COLO829 (cell line): ENCODE measurements at regions not wholly inside any gene's neighbourhood (a gene's known extent, or its start where the extent isn't known, plus 50 kb on each side); places are given as distances from the start of the nearest gene placed in this dataset.

ENCODE experiments used
- DNase-seq: peaks from one replicate; pipeline ENCODE4 v3.0.0; 2012; ENCODE audit warnings: low spot score

DNA sequence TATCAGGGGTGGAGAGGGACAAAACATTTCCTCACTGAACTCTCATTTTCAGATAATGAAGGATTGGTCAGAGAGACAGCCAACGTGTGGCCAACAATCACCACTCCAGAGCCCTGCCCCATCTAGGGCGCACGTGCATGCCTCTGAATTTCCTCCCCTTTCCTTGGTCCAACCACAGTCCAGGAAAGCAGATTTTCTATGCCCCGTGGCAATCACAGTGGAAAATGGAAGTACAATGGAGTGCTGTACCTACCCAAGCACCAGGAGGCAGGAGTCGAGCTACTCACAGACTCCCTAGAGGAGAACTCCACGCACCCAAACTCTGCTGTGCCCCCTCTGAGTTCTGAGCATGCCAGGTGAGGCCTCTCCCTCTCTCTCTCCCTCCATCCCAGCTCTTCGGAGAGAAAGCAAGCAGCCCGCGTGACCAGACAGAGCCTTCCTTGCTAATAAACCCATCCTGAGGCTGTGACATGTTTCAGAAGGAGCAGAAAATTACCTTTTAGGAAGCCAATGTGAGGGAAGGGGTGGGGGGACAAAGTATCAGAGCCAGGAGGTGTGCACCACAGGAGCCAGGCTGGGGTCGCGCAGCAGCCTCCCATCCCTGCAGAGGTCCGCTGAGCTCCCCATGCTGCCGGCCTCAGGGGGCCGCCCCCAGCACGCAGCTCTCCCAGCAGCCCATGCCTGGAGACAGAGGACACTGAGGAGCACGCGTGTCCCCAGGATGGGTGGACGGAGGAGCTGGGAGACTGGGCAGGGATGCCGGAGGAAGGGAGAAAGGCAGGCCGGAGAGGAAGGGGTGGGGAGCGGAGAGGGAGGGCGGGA is 73.4 kb downstream of the PITPNM2 start:
- no peak for DNase-seq

DNA sequence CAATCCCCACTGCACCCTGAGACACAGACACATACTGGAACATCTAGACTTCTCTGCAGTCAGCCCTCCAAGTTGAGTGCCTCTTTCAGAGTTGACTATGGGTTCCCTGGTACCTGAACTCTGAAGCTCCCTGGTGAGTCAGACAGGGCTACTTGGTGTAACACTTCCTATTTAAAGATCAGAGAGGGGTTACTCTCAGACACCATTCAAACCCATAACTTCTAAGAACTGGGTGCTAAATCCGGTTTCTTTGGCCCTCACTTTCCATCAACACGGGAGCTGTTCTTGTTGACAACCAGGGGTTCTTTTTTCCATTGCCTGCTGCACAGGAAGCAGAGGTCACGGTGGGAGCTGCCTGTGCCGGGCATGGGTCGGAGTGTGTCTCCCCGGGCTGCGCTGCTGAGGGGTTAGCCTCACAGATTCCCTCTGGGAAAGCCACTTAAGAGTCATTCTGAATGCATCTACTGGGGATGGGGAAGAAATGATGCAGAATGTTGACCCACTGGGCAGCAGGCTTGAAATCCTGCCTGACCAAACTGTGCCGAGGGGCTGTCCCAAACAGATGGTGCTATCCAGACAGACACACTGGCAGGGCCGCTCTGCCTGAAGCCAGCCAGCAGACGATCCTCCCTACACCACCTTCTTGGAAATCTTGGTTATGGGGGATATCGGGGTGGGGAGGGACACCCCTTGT is 74.1 kb downstream of the PITPNM2 start:
- DNase-seq: no peak

DNA sequence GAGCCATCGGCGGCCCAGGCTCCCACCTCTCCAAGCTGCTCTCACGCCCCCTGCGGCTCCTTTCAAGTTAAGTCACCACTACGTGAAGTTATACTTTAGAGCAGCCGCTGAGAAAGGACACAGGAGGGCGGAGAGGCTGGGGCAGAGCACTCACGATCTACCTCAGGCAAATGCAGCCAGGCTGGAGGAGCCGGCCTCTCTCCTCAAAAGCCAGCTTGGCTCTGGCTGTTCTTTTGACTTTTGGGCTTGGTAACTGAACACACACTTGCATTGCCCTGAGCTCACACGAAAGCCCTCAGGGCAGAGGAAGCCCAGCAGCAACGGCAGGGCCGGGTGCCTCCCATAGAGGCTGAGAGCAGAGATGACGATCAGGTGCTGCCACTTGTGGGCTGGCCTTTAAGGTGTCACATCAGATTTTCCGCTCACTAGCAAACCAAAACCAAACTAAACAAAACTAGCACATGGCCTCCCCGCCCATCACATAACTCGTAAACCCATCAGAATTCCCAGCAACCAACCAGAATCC is 75.2 kb downstream of the PITPNM2 start:
- DNase-seq: no peak

DNA sequence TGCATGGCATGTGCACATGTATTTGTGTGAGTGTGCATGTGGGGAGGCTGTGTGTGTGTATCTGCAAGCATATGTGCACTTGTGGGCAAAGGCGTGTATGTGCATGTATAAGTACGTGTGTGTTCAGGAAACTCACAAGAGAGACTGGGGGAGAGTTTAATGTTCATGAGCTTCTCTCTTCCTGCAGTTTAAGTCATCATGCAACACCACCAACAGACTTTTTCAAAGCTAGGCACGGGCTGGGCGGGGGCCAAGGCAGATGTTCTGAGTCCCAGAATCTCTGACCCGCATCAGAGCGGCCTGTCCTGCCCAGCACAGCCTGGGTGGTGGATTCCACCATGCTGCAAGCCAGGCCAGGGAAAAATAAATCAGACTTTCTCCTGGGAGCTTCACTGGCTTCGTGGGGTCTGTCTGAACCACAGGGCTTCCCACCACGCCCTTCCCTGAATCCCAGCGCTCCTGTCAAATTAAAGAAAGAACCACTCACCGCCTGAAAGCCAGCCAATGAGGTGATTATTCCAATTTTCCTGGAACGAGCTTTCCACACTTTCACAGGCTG is 75.7 kb downstream of the PITPNM2 start:
- DNase-seq: no peak

DNA sequence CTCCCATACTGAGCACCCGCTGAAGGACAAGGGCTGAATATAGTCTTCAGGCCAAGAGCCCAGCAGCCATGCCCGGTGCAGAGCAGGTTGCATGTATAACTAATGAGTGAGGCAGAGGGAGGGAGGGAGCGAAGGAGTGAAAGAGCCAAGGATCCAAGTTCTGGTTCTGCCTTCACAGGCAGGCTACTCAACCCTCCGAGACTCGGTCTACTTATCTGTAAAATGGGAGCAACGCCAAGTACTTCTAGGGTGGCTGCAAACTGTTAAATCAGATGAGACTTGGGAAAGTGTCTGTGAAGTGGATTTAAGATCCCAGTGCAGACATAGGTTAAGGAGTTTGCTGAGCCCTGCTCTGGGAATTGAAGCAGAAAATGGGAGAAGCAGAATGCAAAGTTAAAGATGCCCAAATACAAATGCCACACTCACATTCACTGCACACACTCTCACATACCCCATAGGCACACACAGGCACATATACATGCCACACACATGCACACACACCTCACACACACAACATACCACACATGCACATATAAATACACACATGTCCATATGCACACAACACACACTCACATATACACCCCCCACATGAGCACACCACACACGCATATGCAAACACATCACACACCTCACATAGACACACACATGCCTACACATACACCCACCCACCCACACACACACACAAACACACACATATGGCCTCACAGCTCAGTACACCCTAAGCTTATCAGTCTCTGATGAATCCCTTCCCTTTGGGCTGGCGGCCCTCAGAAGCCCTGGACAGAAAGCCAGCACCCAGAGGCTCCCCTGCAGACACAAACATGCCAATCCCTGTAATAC is 76.7 kb downstream of the PITPNM2 start:
- DNase-seq: no peak

DNA sequence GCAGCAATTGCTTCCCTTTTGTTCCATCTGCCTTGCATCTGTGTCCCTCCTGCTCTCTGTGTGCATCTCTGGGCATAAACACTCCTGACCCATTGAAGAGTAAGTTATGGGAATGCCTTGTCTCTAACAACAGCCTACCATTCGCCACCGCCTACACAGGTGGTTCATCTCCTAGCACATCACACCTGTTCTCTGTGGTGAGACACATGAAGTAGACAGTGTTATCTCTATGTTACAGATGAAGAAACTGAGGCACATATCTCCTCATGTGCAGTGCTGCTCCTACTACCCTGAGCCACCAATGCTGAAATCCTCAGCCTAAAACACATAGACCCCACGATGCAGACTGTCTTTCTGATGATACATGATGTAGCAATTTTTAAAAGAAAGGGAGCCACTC is 77.6 kb downstream of the PITPNM2 start:
- no peak for DNase-seq

DNA sequence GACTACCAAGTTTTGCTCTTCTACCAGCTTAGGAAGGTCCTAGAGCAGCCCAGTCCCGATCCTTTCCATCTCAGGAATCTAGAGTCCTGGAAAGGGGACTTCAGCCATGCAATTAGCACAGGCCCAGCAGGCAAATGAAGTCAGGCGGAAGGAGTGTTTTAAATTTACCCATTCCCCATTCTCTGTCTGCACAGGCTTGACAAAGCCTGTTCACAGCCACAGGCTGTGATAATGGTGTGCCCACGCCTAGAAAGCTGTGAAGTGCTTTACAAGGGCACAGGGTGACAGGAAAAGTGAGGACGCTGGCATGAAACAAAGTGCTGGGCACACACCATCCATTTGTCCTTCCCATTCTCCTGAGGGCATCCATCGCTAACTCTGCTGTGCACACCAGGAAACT is 79.0 kb downstream of the PITPNM2 start:
- DNase-seq: no peak

DNA sequence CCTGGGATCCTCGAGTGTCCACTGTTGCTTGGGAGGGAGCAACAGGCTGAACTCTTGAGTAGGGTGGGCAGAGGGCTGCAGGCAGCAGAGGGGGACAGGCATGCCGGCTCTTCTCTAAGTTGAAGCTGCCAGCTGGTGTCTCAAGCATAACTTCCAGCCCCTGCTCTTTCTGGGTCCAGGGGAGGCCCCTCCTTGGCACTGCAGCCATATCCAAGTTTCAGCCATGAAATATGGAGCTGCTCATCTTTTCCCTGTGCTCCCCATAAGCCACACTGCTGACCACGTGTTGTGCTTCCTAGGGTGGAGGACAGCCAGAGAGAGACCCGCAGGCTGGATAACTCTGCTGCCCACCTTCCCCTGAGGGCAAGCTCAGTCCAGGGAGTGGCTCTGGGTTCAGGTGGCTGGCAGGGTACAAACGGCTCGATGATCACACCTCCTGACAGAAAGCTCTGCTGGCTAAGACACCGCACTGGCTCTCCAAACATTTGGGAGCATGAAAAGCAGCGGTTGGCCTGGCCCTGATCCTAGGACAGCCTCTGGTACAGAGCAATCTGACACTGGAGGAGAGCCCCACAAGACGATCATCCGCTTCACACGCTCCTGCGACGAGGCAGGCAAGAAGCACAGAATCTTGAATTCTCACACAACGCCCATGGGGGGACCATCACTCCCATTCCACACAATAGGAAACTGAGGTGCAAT is 79.6 kb downstream of the PITPNM2 start:
- DNase-seq: no peak

DNA sequence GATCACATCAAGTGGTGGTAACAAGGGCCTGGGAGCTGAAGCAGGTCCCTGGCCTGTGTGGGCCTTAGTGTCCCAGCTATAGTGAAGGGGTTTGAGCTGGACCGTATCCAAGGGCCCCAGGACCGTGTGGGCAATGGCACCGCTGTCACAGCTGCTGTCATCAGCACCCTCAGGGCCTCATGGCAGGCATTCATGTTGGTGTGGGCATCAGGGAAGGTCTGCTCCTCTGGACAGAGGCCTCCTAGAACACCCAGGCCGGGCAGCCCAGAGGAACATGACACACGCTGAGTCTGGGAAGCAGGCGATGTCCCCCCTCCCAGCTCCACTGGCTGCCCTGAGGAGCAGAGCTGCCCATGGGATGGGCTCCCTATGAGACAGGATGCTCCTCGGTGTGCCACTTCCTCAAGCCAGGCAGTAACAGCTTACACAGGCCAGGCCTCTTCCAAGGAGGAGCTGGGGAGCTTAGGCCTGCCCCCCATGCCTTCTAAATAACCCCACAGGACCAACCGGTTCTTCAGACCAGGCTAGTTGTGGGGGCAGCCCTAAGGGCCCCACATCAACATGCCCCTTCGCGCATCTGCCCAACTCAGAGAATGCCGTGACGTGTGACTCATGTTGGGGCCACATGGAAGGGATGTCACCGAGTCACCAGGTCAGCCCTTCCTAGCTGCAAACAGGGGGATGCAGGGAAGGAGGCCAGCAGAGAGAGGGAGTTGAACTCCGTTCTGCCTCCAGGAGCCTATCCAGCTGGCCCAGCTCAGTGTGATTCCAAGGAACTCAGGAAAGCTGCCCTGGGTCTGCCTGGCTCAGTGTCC is 80.4 kb downstream of the PITPNM2 start:
- DNase-seq: no peak

DNA sequence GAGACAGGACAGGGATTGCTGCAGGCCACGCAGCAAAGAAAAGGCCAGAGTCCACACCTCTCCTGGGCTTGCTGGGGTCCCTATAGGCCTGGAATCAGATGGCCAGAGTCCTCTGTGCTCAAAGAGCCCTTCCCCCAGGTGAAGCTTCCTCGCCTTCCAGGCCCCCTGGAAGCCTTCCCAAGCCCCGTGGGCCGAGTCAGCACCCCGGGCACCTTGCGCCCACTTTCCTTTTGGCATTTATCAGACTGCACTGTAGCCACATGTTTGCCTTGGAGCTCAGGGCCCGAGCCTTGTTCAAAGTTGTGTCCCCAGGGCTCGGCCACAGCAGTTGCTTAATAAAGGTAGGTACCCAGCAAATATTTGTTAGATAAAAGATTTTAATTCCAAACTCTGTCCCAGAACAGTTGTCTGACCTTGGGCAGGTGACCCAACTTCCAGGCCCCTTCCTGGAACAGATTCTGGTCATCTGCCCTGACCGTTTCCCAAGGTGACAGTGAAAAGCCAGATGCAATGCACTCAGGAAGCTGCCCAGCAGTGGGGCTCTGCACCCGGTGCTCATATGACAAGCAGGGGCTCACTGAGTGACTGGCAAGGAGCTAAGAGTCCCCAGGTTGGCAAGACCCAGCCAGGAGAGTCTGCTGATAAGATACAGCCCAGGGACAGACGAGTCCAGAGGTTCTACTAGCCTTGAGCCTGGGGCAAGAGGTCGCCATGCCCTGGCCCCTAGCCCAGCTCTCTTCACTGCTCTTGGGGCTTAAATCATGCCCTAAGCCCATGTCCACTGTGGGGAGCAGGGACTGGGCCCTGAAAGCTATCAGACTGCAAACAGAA is 81.2 kb downstream of the PITPNM2 start:
- no peak for DNase-seq

DNA sequence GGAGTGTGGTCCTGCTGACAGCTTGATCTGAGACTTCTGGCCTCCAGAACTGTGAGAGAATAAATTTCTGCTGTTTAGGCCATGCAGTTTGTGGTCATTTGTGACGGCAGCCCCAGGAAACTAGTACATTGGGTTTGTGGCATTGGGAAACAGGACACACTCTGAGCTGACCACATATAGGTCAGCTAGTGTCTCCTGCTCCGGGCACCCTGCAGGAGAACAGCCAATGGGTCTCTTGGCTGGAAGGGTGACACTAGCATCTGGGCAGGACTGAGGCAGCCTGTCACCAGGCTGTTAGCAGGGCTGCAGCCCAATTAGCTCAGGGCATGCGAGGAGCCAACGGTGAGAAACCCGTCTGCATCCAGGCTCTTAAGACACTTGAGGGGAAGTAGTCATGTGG is 83.2 kb downstream of the PITPNM2 start:
- no peak for DNase-seq

DNA sequence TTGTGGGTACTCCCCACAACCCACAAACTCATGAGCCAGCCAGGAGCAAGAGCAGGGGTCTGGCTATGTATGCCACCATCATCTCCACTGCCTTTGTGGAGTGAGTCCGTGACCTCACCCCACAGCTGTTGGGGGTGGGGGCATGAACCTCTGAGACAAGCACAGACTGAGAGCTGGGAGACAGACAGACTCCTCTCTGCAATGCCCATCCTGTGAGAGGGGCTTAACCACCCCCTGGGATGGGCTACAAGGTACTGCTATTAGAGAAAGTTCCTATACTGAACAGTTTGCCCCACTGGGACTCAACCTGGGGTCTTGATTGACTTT is 84.5 kb downstream of the PITPNM2 start:
- DNase-seq: no peak

DNA sequence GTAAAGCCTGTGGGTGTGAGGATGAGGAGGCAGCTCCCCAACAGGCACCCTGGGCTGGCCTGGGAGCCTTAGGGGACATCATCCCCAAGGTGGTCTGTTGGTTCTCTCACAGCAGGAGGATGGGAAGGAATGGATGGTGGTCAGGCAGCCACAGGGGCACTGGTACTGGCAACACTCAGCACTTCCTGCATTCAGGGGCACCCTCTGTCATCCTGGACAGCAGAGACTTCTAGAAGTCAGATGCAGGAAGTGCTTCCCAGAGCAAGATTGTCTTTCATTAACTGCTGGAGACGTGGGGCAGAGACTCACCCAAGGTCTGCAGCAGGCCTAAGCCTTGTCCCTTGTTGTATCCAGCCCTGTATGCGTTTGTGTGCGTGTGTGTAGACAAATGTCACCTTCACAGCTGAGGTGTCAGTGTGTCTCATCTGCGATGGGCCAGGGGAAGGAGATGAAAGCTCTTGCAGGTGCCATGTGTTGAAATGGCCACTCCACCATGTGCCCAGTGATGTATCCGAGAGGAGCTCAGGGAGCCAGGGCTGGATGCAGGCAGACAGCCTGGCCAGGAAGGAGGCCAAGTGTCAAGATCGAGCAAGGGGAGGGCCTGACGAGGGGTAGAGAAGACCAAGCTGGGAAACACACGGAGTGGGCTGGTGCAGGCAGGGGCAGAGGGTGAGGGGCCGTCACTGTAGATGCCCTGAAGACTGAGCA is 85.1 kb downstream of the PITPNM2 start:
- DNase-seq: no peak

DNA sequence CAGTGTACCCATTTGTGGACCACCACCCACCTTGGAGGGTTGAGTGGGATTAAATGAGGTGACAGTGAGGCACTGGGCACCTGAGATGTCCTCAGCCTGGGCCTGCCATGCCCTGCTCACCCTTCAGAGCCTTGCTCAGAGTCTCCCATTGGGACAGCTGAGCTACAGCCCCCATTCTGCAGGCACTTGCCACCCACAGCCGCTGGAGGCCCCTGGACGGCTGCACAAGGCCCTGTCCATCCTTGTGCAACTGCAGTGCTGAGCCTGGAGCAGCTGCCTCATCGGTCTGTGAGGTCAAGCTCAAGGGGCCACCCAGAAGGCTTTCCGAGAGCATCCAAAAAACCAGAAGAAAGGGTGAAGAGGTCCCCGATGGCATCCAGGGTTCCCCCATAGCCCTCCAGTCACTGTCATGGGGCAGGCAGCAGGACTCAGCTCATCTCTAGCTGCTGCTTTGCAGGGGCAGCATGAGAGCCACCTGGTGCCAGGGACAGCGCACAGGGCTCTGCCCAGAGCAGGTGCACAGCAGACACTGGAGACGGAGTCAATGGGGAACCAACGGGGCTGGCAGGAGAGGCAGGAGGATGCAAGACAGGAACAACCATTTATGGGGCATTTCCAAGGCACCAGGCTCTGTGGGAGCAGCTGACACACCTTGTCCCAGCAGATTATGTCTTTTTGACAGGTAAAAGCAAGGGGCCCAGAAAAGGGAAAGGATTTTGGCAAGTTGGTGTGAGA is 84.6 kb downstream of the ARL6IP4 start:
- DNase-seq: no peak

DNA sequence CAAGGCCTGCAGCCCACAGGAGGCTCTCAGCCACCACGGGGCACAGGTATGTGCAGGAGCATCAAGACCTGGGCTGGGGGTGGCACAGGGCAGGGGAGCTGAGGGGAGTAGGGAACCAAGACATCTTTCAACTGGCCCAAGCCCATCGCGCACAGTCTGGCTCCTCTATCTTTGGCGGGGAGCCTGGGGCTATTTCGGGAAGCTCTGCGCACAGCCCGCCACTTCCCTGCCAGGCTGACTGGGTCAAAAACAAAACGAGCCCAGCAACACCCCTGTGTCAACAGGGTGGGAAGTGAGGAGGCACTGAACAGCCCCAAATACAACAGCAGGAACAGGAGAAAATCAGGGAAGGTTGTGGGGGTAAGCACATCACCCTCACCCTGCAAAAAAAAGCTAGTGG is 83.9 kb downstream of the ARL6IP4 start:
- DNase-seq: no peak

DNA sequence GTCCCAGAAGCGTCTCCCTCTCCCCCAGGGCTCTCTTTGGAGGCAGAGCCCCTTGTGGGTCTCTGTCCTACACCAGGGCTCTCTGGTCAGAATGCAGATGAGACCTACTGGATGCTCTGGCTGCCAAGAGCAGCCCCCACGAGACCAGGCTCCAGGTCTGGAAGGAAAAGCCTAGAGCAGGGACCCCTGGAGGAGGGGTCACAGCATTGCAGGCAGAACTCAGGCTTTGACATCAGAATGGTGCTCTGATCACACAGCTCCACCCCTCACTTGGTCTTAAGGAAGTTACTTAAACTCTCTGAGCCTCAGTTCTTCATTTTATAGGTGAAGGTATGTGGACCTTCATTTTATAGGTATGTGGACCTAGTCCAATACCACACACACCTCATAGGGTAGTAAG is 83.1 kb downstream of the ARL6IP4 start:
- no peak for DNase-seq

DNA sequence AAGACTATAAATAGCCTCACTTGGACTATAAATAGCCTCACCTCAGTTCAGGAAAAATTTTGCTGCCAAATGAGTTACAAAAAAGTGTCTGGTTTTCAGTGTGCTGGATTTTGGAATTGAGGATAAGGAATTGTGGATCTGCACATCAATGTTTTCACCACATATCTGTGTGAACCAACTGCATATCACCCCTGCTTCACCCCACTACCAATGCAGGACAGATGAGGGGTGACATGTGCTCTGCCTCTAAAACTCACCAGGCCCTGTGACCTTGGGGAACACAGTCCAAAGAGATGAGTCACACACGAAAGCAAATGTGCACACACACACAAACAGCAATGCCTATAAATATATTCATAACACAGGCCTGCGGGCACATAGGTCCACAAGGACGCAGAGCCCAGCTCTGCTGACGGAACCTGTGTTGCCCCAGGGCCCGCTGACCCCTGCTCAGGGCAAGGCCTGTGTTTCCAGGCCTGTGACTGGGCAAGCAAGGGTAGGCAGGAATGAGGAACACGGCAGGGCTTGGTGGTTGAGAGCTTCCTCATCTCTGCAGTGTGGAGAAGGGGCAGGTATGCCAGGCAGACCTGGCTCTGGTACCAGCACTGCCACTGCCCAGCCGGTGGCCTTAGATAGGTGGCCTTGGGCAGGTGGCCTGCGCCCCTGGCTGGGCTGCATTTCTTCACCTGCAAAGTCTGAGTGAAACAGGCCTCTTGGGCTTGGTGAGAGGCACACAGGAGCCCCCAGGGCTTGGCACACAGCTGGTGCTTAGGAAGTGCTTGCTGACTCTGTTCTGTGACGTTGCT is 82.4 kb downstream of the ARL6IP4 start:
- DNase-seq: peak; percentile 23
